ENCODE measurements at regions not wholly inside any gene's neighbourhood (a gene's known extent, or its start where the extent isn't known, plus 50 kb on each side); places are given as distances from the start of the nearest gene placed in this dataset.
A peak's percentile ranks its signal among the peaks of the same experiment; 100 is the strongest.
"Not testable (repeated sequence)": the region's sequence is repeated elsewhere in the genome, so short reads cannot be mapped to it uniquely, and the experiment has no call there.

DNA sequence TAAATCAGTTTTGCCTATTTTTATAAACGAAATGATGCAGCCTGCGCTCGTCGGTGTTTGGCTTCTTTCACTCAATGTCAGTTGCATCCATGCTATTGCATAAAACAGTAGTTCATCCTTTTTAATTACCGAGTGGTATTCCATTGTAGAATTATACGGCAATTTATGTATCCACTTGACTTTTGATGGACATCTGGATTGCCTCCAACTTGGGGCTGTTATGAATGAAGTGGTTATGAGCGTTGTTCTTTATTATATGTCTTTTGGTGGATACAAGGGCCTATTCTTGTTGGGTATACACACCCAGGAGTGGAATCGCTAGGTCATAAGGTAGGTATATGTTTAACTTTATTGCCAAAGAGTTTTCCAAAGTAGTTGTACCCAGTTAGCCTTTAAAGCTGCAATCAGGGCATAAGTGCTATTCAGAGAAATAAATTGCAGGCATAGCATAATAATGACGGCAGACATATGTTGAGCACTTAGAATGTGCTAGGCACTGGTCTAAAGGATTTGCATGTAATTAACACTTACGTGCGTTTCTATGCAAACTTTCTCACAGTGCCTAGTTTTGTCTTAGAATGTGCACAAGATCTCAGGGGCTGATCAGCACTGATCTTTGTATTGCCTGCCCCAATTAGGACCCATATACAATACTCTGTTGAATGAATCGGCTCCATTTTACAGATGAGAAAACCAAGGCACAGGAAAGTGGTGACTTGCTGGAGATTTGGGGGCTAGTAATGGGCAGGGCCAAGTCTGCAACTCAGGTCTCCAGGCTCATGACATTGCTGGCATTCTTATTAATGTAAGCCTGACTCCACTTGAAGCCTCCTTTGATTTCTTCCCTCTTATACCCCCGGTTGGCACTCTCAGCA lies 407.0 kb downstream of the BCOR start:
- no peak overlapping the region for H3K4me2 ChIP-seq (ENCODE audit: low read length)
- H4K8ac ChIP-seq (ENCODE audit: low read depth, low read length) = no peak overlapping the region
- DNase-seq = no peak
- H3K23ac ChIP-seq (ENCODE audit: low read length) = no peak overlapping the region
- no peak overlapping the region for H3K4me3 ChIP-seq (ENCODE audit: low read length)
- H4K5ac ChIP-seq (ENCODE audit: low read length) = no peak overlapping the region
- peak overlapping the region; percentile 100 for H3K4ac ChIP-seq (ENCODE audit: low read depth, low read length)
- WGBS (ENCODE audit: extremely low coverage, insufficient coverage, low lambda C conversion rate) = no CpG with 5 or more reads among the region's 13 CpGs
- no peaks in the 10 kb centered on the region for H3K36me3 ChIP-seq (ENCODE audit: control insufficient read depth, insufficient read depth, low read length)
- H2BK120ac ChIP-seq (ENCODE audit: low read depth, low read length) = no peak overlapping the region
- no peaks in the 10 kb centered on the region for H3K79me1 ChIP-seq (ENCODE audit: low read length)
- no peaks in the 10 kb centered on the region for H3K79me2 ChIP-seq (ENCODE audit: control insufficient read depth, insufficient read depth, low read length)
- H3K9ac ChIP-seq (ENCODE audit: low read length) = no peak overlapping the region
- no peak overlapping the region for H3K18ac ChIP-seq (ENCODE audit: low read length)
- peak overlapping the region; percentile 88 for H3K56ac ChIP-seq (ENCODE audit: low read length)
- no peaks in the 10 kb centered on the region for H3K27me3 ChIP-seq (ENCODE audit: insufficient read depth, low read length, poor library complexity)
- peak overlapping the region; percentile 38 for H2AK5ac ChIP-seq (ENCODE audit: low read length)
- H3K27ac ChIP-seq (ENCODE audit: low read depth, low read length) = no peak overlapping the region
- H3K4me1 ChIP-seq (ENCODE audit: control insufficient read depth, low read depth, low read length) = peaks cover 2% of the 10 kb centered on the region
- H2BK5ac ChIP-seq (ENCODE audit: low read length) = peak overlapping the region; percentile 50
- H2BK15ac ChIP-seq (replicated peaks; ENCODE audit: low read depth) = no peak overlapping the region

DNA sequence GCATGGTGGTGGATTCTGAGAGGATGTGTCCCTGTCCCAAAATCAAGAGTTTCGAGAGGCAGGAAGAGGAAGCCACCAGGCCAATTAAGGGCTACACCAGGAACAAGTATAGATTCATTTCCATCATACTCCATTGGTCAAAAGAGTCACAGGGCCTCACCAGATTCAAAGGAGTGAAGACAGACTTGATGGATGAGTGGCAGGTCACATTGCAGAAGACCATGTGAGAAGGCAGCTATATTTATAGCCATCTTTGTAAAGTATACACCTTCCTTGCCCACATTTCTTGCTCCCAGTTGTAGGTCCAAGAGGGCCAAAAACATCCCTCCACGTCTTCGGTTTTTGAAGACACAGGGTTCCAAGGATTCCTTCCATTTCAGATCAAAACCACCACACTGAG lies 406.0 kb downstream of the BCOR start:
- Histone ChIP-seq H3K79me2 (ENCODE audit: control insufficient read depth, insufficient read depth, low read length) (no peaks in the 10 kb centered on the region), H4K5ac (ENCODE audit: low read length) (no peak overlapping the region), H3K23ac (ENCODE audit: low read length) (no peak overlapping the region), H3K4me2 (ENCODE audit: low read length) (no peak overlapping the region), H4K8ac (ENCODE audit: low read depth, low read length) (no peak overlapping the region), H3K4me1 (ENCODE audit: control insufficient read depth, low read depth, low read length) (peaks cover 2% of the 10 kb centered on the region), H2BK5ac (ENCODE audit: low read length) (peak overlapping the region; percentile 94), H3K79me1 (ENCODE audit: low read length) (no peaks in the 10 kb centered on the region), H3K4me3 (ENCODE audit: low read length) (no peak overlapping the region), H3K9ac (ENCODE audit: low read length) (no peak overlapping the region), H3K27me3 (ENCODE audit: insufficient read depth, low read length, poor library complexity) (no peaks in the 10 kb centered on the region), H3K36me3 (ENCODE audit: control insufficient read depth, insufficient read depth, low read length) (no peaks in the 10 kb centered on the region), H3K18ac (ENCODE audit: low read length) (peak overlapping the region; percentile 81), H3K27ac (ENCODE audit: low read depth, low read length) (no peak overlapping the region), H2BK15ac (replicated peaks; ENCODE audit: low read depth) (no peak overlapping the region), H3K4ac (ENCODE audit: low read depth, low read length) (peak overlapping the region; percentile 79), H3K56ac (ENCODE audit: low read length) (peak overlapping the region; percentile 67), H2AK5ac (ENCODE audit: low read length) (peak overlapping the region; percentile 95), H2BK120ac (ENCODE audit: low read depth, low read length) (no peak overlapping the region)
- whole genome bisulfite sequencing (ENCODE audit: extremely low coverage, insufficient coverage, low lambda C conversion rate) = no CpG with 5 or more reads among the region's 3 CpGs
- no peak for DNase-seq

DNA sequence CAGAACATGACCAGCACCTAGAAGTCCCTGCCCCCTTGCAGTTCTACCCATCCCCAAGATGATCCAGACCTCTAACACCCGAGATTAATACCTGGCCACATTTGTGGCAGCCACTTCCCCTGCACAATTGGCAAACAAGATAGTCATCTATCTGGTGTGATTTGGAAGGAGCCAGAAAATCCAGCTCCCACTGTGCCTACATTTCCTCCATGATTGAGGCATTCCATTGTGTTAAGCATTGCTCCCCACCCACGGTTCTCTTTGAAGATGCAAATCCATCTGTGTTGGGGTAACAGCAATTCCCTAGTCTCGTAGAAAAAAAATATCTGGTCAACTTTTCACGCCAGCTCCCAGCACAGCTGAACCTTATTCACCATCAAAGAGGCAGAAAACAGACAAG lies 405.0 kb downstream of the BCOR start:
- no peak overlapping the region for H2BK120ac ChIP-seq (ENCODE audit: low read depth, low read length)
- peak; percentile 60 for DNase-seq
- H3K4me3 ChIP-seq (ENCODE audit: low read length) = no peak overlapping the region
- peak overlapping the region; percentile 66 for H3K27ac ChIP-seq (ENCODE audit: low read depth, low read length)
- H2BK5ac ChIP-seq (ENCODE audit: low read length) = peak overlapping the region; percentile 73
- no peaks in the 10 kb centered on the region for H3K36me3 ChIP-seq (ENCODE audit: control insufficient read depth, insufficient read depth, low read length)
- no peak overlapping the region for H4K5ac ChIP-seq (ENCODE audit: low read length)
- WGBS (ENCODE audit: extremely low coverage, insufficient coverage, low lambda C conversion rate) = no CpG with 5 or more reads among the region's 4 CpGs
- no peak overlapping the region for H4K8ac ChIP-seq (ENCODE audit: low read depth, low read length)
- H3K9ac ChIP-seq (ENCODE audit: low read length) = peak overlapping the region; percentile 19
- no peak overlapping the region for H3K4me2 ChIP-seq (ENCODE audit: low read length)
- peaks cover 2% of the 10 kb centered on the region for H3K4me1 ChIP-seq (ENCODE audit: control insufficient read depth, low read depth, low read length)
- H3K27me3 ChIP-seq (ENCODE audit: insufficient read depth, low read length, poor library complexity) = no peaks in the 10 kb centered on the region
- no peaks in the 10 kb centered on the region for H3K79me2 ChIP-seq (ENCODE audit: control insufficient read depth, insufficient read depth, low read length)
- no peaks in the 10 kb centered on the region for H3K79me1 ChIP-seq (ENCODE audit: low read length)
- no peak overlapping the region for H3K4ac ChIP-seq (ENCODE audit: low read depth, low read length)
- peak overlapping the region; percentile 85 for H2BK15ac ChIP-seq (replicated peaks; ENCODE audit: low read depth)
- no peak overlapping the region for H3K23ac ChIP-seq (ENCODE audit: low read length)
- peak overlapping the region; percentile 56 for H3K56ac ChIP-seq (ENCODE audit: low read length)
- no peak overlapping the region for H2AK5ac ChIP-seq (ENCODE audit: low read length)
- peak overlapping the region; percentile 18 for H3K18ac ChIP-seq (ENCODE audit: low read length)

DNA sequence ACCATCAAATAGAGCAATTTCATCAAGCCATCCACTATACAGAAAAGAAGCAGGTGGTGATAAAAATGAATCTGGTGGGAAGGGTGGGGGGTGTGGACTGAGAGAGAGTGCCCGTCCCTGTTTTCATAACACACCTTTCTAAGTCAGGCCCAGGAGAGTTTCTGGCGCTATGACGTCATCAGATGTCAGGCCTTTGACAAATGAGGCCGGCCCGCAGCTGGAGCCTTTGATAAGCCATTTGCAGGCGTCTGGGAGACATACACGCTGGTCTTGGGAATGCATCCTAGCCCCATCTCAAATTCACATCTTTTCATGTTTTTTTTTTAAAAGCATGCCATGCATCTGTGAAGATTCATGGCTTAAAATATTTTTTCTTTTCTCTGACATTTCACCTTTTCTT lies 404.5 kb downstream of the BCOR start:
- Histone ChIP-seq H2BK5ac (ENCODE audit: low read length) (peak overlapping the region; percentile 73), H3K4me2 (ENCODE audit: low read length) (no peak overlapping the region), H3K79me2 (ENCODE audit: control insufficient read depth, insufficient read depth, low read length) (no peaks in the 10 kb centered on the region), H4K5ac (ENCODE audit: low read length) (no peak overlapping the region), H3K4ac (ENCODE audit: low read depth, low read length) (no peak overlapping the region), H3K27me3 (ENCODE audit: insufficient read depth, low read length, poor library complexity) (no peaks in the 10 kb centered on the region), H2BK120ac (ENCODE audit: low read depth, low read length) (peak overlapping the region; percentile 54), H3K9ac (ENCODE audit: low read length) (peak overlapping the region; percentile 19), H2AK5ac (ENCODE audit: low read length) (no peak overlapping the region), H3K23ac (ENCODE audit: low read length) (no peak overlapping the region), H3K36me3 (ENCODE audit: control insufficient read depth, insufficient read depth, low read length) (no peaks in the 10 kb centered on the region), H3K18ac (ENCODE audit: low read length) (peak overlapping the region; percentile 18), H3K4me3 (ENCODE audit: low read length) (no peak overlapping the region), H3K4me1 (ENCODE audit: control insufficient read depth, low read depth, low read length) (peaks cover 2% of the 10 kb centered on the region), H2BK15ac (replicated peaks; ENCODE audit: low read depth) (peak overlapping the region; percentile 85), H3K79me1 (ENCODE audit: low read length) (no peaks in the 10 kb centered on the region), H3K56ac (ENCODE audit: low read length) (peak overlapping the region; percentile 56), H3K27ac (ENCODE audit: low read depth, low read length) (peak overlapping the region; percentile 66), H4K8ac (ENCODE audit: low read depth, low read length) (no peak overlapping the region)
- WGBS (ENCODE audit: extremely low coverage, insufficient coverage, low lambda C conversion rate) = no CpG with 5 or more reads among the region's 7 CpGs
- peak; percentile 70 for DNase-seq

DNA sequence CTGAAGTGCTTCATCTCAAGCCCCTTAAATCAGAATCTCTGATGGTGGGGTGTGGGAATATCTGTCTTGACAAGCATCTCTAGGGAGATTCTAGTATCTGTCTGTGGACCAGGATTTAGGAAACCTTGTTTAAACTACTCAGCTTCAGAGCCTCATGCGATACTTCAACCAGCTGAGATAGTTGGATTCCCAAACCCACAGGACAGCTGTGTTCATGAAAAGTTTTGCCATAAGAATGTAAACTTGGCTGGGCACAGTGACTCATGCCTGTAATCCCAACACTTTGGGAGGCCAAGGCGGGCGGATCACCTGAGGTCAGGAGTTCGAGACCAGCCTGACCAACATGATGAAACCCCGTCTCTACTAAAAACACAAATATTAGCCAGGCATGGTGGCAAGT lies 395.1 kb downstream of the BCOR start:
- H3K56ac ChIP-seq (ENCODE audit: low read length); H3K18ac ChIP-seq (ENCODE audit: low read length); H3K79me2 ChIP-seq (ENCODE audit: control insufficient read depth, insufficient read depth, low read length); H2BK15ac ChIP-seq (replicated peaks; ENCODE audit: low read depth); H3K9ac ChIP-seq (ENCODE audit: low read length); H3K23ac ChIP-seq (ENCODE audit: low read length); H3K4me1 ChIP-seq (ENCODE audit: control insufficient read depth, low read depth, low read length); H3K36me3 ChIP-seq (ENCODE audit: control insufficient read depth, insufficient read depth, low read length); H3K4me3 ChIP-seq (ENCODE audit: low read length); H3K4ac ChIP-seq (ENCODE audit: low read depth, low read length); H3K27me3 ChIP-seq (ENCODE audit: insufficient read depth, low read length, poor library complexity); H3K4me2 ChIP-seq (ENCODE audit: low read length); H4K8ac ChIP-seq (ENCODE audit: low read depth, low read length); H4K5ac ChIP-seq (ENCODE audit: low read length); DNase-seq; H2BK120ac ChIP-seq (ENCODE audit: low read depth, low read length); H3K79me1 ChIP-seq (ENCODE audit: low read length); H2BK5ac ChIP-seq (ENCODE audit: low read length); H3K27ac ChIP-seq (ENCODE audit: low read depth, low read length); H2AK5ac ChIP-seq (ENCODE audit: low read length): not testable (repeated sequence)
- WGBS (ENCODE audit: extremely low coverage, insufficient coverage, low lambda C conversion rate) = no CpG with 5 or more reads among the region's 5 CpGs
